ENCODE measurements at regions not wholly inside any gene's neighbourhood (a gene's known extent, or its start where the extent isn't known, plus 50 kb on each side); places are given as distances from the start of the nearest gene placed in this dataset.

DNA sequence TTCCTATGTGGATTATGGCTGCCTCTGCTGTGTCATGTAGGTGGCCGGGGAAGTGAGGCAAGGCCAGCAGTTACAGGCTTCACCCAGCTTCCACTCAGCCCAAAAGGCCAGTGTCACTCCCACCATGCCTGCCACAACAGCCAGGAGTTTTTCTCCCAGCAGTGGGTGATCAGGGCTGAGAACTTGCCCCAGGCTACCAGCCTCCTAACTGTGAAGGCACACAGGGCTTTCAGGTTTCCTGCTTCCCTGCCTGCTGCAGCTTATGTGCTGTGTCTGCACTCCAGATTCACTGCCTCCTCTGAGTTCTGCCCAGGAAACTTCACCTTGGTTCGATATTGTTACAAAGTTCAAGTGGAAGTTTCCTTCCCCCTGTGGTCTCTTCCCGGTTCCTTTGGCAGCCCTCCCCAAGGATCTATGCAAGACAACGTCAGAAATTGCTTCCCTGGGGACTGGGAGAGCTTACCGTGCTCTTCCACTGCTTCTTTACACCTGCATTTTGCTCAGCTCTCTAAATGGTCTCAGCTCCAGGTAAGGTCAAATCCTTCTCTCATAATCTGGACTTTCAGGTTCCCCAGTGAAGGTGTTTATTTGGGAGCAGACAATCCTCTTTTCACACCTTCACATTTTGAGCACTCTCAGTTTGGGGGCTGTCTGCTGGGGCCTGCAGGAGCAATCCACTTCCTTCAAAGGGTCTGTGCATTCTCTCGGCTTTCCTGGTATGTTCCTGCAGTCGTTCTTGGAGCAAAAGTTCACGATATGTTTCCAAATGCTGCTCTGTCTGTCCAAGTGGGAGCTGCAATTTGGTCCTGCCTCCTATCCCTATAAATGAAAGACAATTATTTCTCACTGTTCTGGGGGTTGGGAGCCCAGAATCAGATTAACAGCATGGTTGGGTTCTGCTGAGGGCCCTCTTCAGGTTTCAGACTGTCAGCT, 1730.1 kb upstream of the PRR20A start:
- FAIRE-seq (no peak), DNase-seq (ENCODE audit: low read depth, low spot score) (no peak)
- CTCF ChIA-PET, result no interaction called here
- no peaks in the 10 kb centered on the region for H3K27me3 ChIP-seq (ENCODE audit: control insufficient read depth in 2 of 2, insufficient read depth in 2 of 2, low read length in 2 of 2)
- H3K36me3 ChIP-seq (ENCODE audit: control insufficient read depth in 2 of 2, extremely low read depth in 1 of 2, insufficient read depth in 2 of 2, low read length in 2 of 2), result no peaks in the 10 kb centered on the region
- no peak overlapping the region for H3K9ac ChIP-seq (replicated peaks; ENCODE audit: extremely low read depth, insufficient read depth, low read length)
- no peak overlapping the region for H3K4me2 ChIP-seq (ENCODE audit: insufficient read depth, low read length)
- H3K9me3 ChIP-seq (replicated peaks; ENCODE audit: control insufficient read depth, insufficient read depth, low read length), result peaks cover 2% of the 10 kb centered on the region
- no peak overlapping the region for H2AFZ ChIP-seq (ENCODE audit: low read depth, low read length)
- H3K9me1 ChIP-seq (replicated peaks; ENCODE audit: control insufficient read depth, extremely low read depth, insufficient read depth, low read length), result no peaks in the 10 kb centered on the region
- POLR2A ChIA-PET, result no interaction called here
- no peak overlapping the region for H3K4me3 ChIP-seq (replicated peaks in 1 of 3; ENCODE audit: insufficient read depth in 1 of 3, low read depth in 1 of 3, low read length in 3 of 3)
- dilution Hi-C loops (cut with MboI; ENCODE audit: extremely low pct_ligation_motif_present, low sequenced_read_pairs), result no loop called here
- intact Hi-C loops (cut with micrococcal nuclease), result no loop called here
- TF ChIP-seq MYC (IDR thresholded peaks at IDR 0.05; ENCODE audit: low read depth, low read length) (no peak), JUN (IDR thresholded peaks at IDR 0.05; ENCODE audit: borderline replicate concordance, insufficient read depth, insufficient read length, low read depth) (no peak), FOS (IDR thresholded peaks at IDR 0.05; ENCODE audit: borderline replicate concordance, insufficient read depth, low read length) (no peak), POLR2AphosphoS5 (IDR thresholded peaks at IDR 0.05; ENCODE audit: insufficient read depth, low read depth, low read length) (no peak), EZH2 (IDR thresholded peaks at IDR 0.05; ENCODE audit: borderline replicate concordance, low read depth, low read length, severe bottlenecking) (no peak), GATA2 (IDR thresholded peaks at IDR 0.05; ENCODE audit: insufficient read depth, insufficient read length, low read depth, low read length) (no peak), POLR2A (IDR thresholded peaks at IDR 0.05; ENCODE audit: low read depth, low read length) (no peak)
- TF ChIP-seq, protein P1, sequence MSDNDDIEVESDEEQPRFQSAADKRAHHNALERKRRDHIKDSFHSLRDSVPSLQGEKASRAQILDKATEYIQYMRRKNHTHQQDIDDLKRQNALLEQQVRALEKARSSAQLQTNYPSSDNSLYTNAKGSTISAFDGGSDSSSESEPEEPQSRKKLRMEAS (IDR thresholded peaks at IDR 0.05; ENCODE audit: insufficient read depth, insufficient read length), result no peak
- TF ChIP-seq, protein P2, sequence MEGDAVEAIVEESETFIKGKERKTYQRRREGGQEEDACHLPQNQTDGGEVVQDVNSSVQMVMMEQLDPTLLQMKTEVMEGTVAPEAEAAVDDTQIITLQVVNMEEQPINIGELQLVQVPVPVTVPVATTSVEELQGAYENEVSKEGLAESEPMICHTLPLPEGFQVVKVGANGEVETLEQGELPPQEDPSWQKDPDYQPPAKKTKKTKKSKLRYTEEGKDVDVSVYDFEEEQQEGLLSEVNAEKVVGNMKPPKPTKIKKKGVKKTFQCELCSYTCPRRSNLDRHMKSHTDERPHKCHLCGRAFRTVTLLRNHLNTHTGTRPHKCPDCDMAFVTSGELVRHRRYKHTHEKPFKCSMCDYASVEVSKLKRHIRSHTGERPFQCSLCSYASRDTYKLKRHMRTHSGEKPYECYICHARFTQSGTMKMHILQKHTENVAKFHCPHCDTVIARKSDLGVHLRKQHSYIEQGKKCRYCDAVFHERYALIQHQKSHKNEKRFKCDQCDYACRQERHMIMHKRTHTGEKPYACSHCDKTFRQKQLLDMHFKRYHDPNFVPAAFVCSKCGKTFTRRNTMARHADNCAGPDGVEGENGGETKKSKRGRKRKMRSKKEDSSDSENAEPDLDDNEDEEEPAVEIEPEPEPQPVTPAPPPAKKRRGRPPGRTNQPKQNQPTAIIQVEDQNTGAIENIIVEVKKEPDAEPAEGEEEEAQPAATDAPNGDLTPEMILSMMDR (IDR thresholded peaks at IDR 0.05; ENCODE audit: extremely low read depth in 1 of 2, insufficient read depth in 1 of 2, low read depth in 1 of 2, low read length in 2 of 2), result no peak
- BruUV-seq (replicated peaks), result no TSS peak
- H3K27ac ChIP-seq (ENCODE audit: insufficient read depth, low read depth, low read length), result no peak overlapping the region
- no peaks in the 10 kb centered on the region for H4K20me1 ChIP-seq (replicated peaks; ENCODE audit: control insufficient read depth, extremely low read depth, insufficient read depth, low read length)
- H3K79me2 ChIP-seq (ENCODE audit: control insufficient read depth, insufficient read depth, low read length), result no peaks in the 10 kb centered on the region
- H3K4me1 ChIP-seq (ENCODE audit: control insufficient read depth, extremely low read depth, insufficient read depth, low read length), result no peaks in the 10 kb centered on the region
